PFSK-1 (cell line): ENCODE measurements at regions not wholly inside any gene's neighbourhood (a gene's known extent, or its start where the extent isn't known, plus 50 kb on each side); places are given as distances from the start of the nearest gene placed in this dataset.

Experiments
- FOXP2 ChIP-seq: optimal IDR thresholded peaks from 2 replicates; pipeline ENCODE3; 2011; ENCODE audit warnings: borderline replicate concordance, control low read depth, inconsistent platforms; ENCODE audit not compliant: insufficient read depth; ENCODE audit errors: extremely low read length, extremely low read depth
- POLR2AphosphoS5 ChIP-seq: IDR thresholded peaks from 2 replicates; pipeline ENCODE4 v1.6.1; 2012; ENCODE audit warnings: low read depth, mild to moderate bottlenecking, control low read depth, low read length, moderate library complexity
- REST ChIP-seq, 2 experiments: IDR thresholded peaks; 2 replicates each; pipeline versions ENCODE4 v1.6.1 to v1.8.0; 2011 to 2012; ENCODE audit warnings: low read depth in 2 of 2, low read length in 2 of 2, control low read depth in 1 of 2, inconsistent platforms in 1 of 2, mild to moderate bottlenecking in 1 of 2, moderate library complexity in 1 of 2; ENCODE audit not compliant: insufficient read depth in 1 of 2
- SIN3A ChIP-seq: IDR thresholded peaks from 2 replicates; pipeline ENCODE4 v1.6.1; 2012; ENCODE audit warnings: mild to moderate bottlenecking, low read length, moderate library complexity, borderline replicate concordance; ENCODE audit not compliant: insufficient read depth
- TAF1 ChIP-seq: IDR thresholded peaks from 2 replicates; pipeline ENCODE4 v1.6.1; 2012; ENCODE audit warnings: low read length, control low read depth, borderline replicate concordance; ENCODE audit not compliant: insufficient read depth

- TF ChIP-seq REST (IDR thresholded peaks at IDR 0.05; ENCODE audit: insufficient read depth in 1 of 2, low read depth in 2 of 2, low read length in 2 of 2) (no peak), TAF1 (no peak), FOXP2 (no peak)
These were observed 53.6 kb upstream of the ATL2 start for GRCh38 chr2:38430597-38431207.

- TF ChIP-seq TAF1: no peak
- no peak for TF ChIP-seq SIN3A
These were observed 53.1 kb upstream of the ATL2 start for GRCh38 chr2:38430196-38430595.

GRCh38 chr2:38427936-38428335, 50.9 kb upstream of the ATL2 start:
- TF ChIP-seq REST (IDR thresholded peaks at IDR 0.05; ENCODE audit: insufficient read depth in 1 of 2, low read depth in 2 of 2, low read length in 2 of 2) (no peak), TAF1 (no peak), FOXP2 (no peak), POLR2AphosphoS5 (no peak), SIN3A (no peak)

GRCh38 chr2:38427054-38427453, 50.0 kb upstream of the ATL2 start:
- no peak for TF ChIP-seq FOXP2
- TF ChIP-seq POLR2AphosphoS5: no peak
- TF ChIP-seq SIN3A: no peak
- TF ChIP-seq TAF1: no peak
- no peak for TF ChIP-seq REST (IDR thresholded peaks at IDR 0.05; ENCODE audit: insufficient read depth in 1 of 2, low read depth in 2 of 2, low read length in 2 of 2)
